CD14-positive monocyte (primary cell): ENCODE measurements at regions not wholly inside any gene's neighbourhood (a gene's known extent, or its start where the extent isn't known, plus 50 kb on each side); places are given as distances from the start of the nearest gene placed in this dataset.

ENCODE experiments used
- DNase-seq, 3 donors: peaks; one replicate each; pipeline ENCODE4 v3.0.0-alpha.2; 2011 to 2022
- H2AFZ ChIP-seq: 2 replicates; pipeline ENCODE4 v1.6.0; 2012; ENCODE audit warnings: mild to moderate bottlenecking, low read depth, low read length, inconsistent platforms; ENCODE audit not compliant: insufficient read depth, poor library complexity, severe bottlenecking
- H3K27ac ChIP-seq, 2 donors: 1 replicate in 1 of 2; 2 replicates in 1 of 2; pipeline ENCODE4 v1.5.1; 2012 to 2013; ENCODE audit warnings: low read length in 2 of 2, control low read depth in 1 of 2, inconsistent platforms in 1 of 2, low read depth in 1 of 2, mild to moderate bottlenecking in 1 of 2
- H3K27me3 ChIP-seq, 2 donors: one replicate each; pipeline versions ENCODE4 v1.6.0 to v1.6.1; 2011 to 2013; ENCODE audit warnings: low read length in 2 of 2; ENCODE audit not compliant: control insufficient read depth in 2 of 2, insufficient read depth in 2 of 2
- H3K36me3 ChIP-seq, 2 donors: replicated peaks in 1 of 2; 1 replicate in 1 of 2; 2 replicates in 1 of 2; pipeline versions ENCODE4 v1.5.1 to v1.6.1; 2012 to 2013; ENCODE audit warnings: low read length in 2 of 2, control low read depth in 1 of 2, inconsistent platforms in 1 of 2, mild to moderate bottlenecking in 1 of 2; ENCODE audit not compliant: insufficient read depth in 2 of 2, control insufficient read depth in 1 of 2
- H3K4me1 ChIP-seq, 2 donors: 1 replicate in 1 of 2; 2 replicates in 1 of 2; pipeline versions ENCODE4 v1.5.1 to v1.6.1; 2012 to 2013; ENCODE audit warnings: low read length in 2 of 2, control low read depth in 1 of 2, inconsistent platforms in 1 of 2, mild to moderate bottlenecking in 1 of 2, moderate library complexity in 1 of 2; ENCODE audit not compliant: insufficient read depth in 2 of 2, control insufficient read depth in 1 of 2
- H3K4me2 ChIP-seq: replicated peaks from 2 replicates; pipeline ENCODE3; 2012; ENCODE audit warnings: low read length, moderate library complexity, mild to moderate bottlenecking; ENCODE audit not compliant: poor library complexity, severe bottlenecking; ENCODE audit errors: extremely low read depth
- H3K4me3 ChIP-seq, 3 experiments: fragments of 200-600 bp in 1 of 3; sonication (generic) in 1 of 3; replicated peaks in 1 of 3; 1 replicate in 2 of 3; 2 replicates in 1 of 3; pipeline ENCODE4 v1.5.1; 2011 to 2013; ENCODE audit warnings: low read length in 3 of 3, mild to moderate bottlenecking in 3 of 3, control low read depth in 2 of 3, low read depth in 2 of 3, inconsistent platforms in 1 of 3, moderate library complexity in 1 of 3
- H3K79me2 ChIP-seq: 2 replicates; pipeline ENCODE4 v1.6.0; 2012; ENCODE audit warnings: mild to moderate bottlenecking, control low read depth, inconsistent platforms, low read length, moderate library complexity; ENCODE audit not compliant: insufficient read depth
- H3K9ac ChIP-seq: 2 replicates; pipeline ENCODE4 v1.6.0; 2017; ENCODE audit warnings: low read length, mild to moderate bottlenecking; ENCODE audit not compliant: insufficient read depth, poor library complexity, severe bottlenecking
- H3K9me3 ChIP-seq, 2 donors: replicated peaks in 1 of 2; 1 replicate in 1 of 2; 2 replicates in 1 of 2; pipeline versions ENCODE4 v1.5.1 to v1.6.1; 2012 to 2013; ENCODE audit warnings: low read length in 2 of 2, control low read depth in 1 of 2; ENCODE audit not compliant: control insufficient read depth in 1 of 2, insufficient read depth in 1 of 2
- H4K20me1 ChIP-seq: 2 replicates; pipeline ENCODE4 v1.6.0; 2012; ENCODE audit warnings: mild to moderate bottlenecking, low read length, control low read depth, moderate library complexity; ENCODE audit not compliant: insufficient read depth
- H3K27ac Mint-ChIP-seq, 7 donors: one replicate each; pipeline ENCODE4 v1.8.0; 2020; ENCODE audit warnings: mild to moderate bottlenecking in 7 of 7, mixed read lengths in 7 of 7, moderate library complexity in 6 of 7, inconsistent platforms in 2 of 7
- H3K27me3 Mint-ChIP-seq, 3 donors: one replicate each; pipeline ENCODE4 v1.8.0; 2021 to 2022; ENCODE audit warnings: low read depth in 3 of 3, mild to moderate bottlenecking in 3 of 3, mixed read lengths in 3 of 3, moderate library complexity in 3 of 3, inconsistent platforms in 1 of 3
- H3K36me3 Mint-ChIP-seq, 2 donors: one replicate each; pipeline ENCODE4 v1.8.0; 2020; ENCODE audit warnings: mixed read lengths in 2 of 2, inconsistent platforms in 1 of 2, mild to moderate bottlenecking in 1 of 2
- H3K4me1 Mint-ChIP-seq: one replicate; pipeline ENCODE4 v1.8.0; 2020; ENCODE audit warnings: mild to moderate bottlenecking, mixed read lengths
- H3K4me3 Mint-ChIP-seq, 2 donors: one replicate each; pipeline ENCODE4 v1.8.0; 2020; ENCODE audit warnings: mild to moderate bottlenecking in 2 of 2, mixed read lengths in 2 of 2, moderate library complexity in 1 of 2
- H3K9me3 Mint-ChIP-seq, 7 donors: one replicate each; pipeline ENCODE4 v1.8.0; 2020 to 2022; ENCODE audit warnings: mixed read lengths in 7 of 7, mild to moderate bottlenecking in 6 of 7, moderate library complexity in 6 of 7, inconsistent platforms in 2 of 7
- CTCF ChIP-seq: fragments of 200-600 bp; IDR thresholded peaks from one replicate; pipeline ENCODE4 v1.8.0; 2022; ENCODE audit warnings: antibody characterized with exemption, mild to moderate bottlenecking
- WGBS: methylation state at CpG from one replicate; pipeline ENCODE4 v1.1.5; 2013; ENCODE audit warnings: missing lambda C conversion rate; ENCODE audit not compliant: insufficient coverage; 5-methylcytosine and 5-hydroxymethylcytosine counted together
- intact Hi-C, 2 donors: fragments of 100-400 bp; cut with micrococcal nuclease; formaldehyde crosslinking; loops; one replicate each; pipeline versions ENCODE4 v1.15.0 to v1.15.1; 2023

DNA sequence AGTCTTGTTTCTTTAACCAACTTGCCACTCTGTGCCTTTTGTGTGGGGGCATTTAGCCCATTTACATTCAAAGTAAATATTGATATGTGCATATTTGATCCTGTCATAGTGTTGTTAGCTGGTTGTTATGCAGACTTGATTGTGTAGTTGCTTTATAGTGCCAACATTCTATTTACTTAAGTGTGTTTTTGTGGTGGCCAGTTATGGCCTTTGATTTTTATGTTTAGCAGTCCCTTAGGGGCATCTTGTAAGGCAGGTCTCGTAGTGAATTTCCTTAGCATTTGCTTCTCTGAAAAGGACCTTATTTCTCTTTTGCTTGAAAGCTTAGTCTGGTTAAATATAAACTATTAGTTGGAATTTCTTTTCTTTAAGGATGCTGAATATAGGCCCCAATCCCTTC, 282.8 kb upstream of the NECTIN3 start:
- H3K9ac ChIP-seq = no peak overlapping the region
- no peaks in the 10 kb centered on the region for H3K27me3 ChIP-seq
- no peak overlapping the region for H3K4me2 ChIP-seq
- H3K36me3 ChIP-seq = no peaks in the 10 kb centered on the region
- H3K79me2 ChIP-seq = no peaks in the 10 kb centered on the region
- H3K4me3 Mint-ChIP-seq = no peak overlapping the region
- intact Hi-C loops = no loop called here
- H3K4me3 ChIP-seq = no peak overlapping the region
- no peak for DNase-seq
- H3K27ac Mint-ChIP-seq = no peak overlapping the region
- WGBS = no CpG with 5 or more reads among the region's 1 CpG
- peaks cover 0 to 2% of the 10 kb centered on the region in 2 donors for H3K9me3 ChIP-seq
- H3K27me3 Mint-ChIP-seq = no peaks in the 10 kb centered on the region
- H4K20me1 ChIP-seq = no peaks in the 10 kb centered on the region
- H2AFZ ChIP-seq = no peak overlapping the region
- H3K36me3 Mint-ChIP-seq = no peaks in the 10 kb centered on the region
- peaks cover 0 to 2% (median 1%) of the 10 kb centered on the region in 7 donors for H3K9me3 Mint-ChIP-seq
- TF ChIP-seq CTCF = no peak
- no peaks in the 10 kb centered on the region for H3K4me1 Mint-ChIP-seq
- H3K4me1 ChIP-seq = no peaks in the 10 kb centered on the region
- no peak overlapping the region for H3K27ac ChIP-seq

DNA sequence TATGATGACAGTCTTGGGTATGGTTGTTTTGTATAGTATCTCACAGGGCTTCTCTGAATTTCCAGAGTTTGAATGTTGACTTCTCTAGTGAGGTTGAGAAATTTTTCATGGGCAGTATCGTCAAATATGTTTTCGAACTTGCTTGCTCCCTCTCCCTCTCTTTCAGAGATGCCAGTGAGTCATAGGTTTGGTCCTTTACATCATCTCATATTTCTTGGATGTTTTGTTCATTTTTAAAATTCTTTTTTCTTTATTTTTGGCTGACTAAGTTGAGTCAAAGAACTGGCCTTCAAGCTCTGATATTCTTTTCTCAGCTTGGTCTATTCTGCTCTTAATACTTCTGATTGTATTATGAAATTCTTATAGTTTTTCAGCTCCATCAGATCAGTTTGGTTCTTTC, 282.3 kb upstream of the NECTIN3 start:
- H3K27me3 ChIP-seq = no peaks in the 10 kb centered on the region
- Mint-ChIP-seq H3K9me3 (peaks cover 0 to 2% (median 1%) of the 10 kb centered on the region in 7 donors), H3K4me1 (no peaks in the 10 kb centered on the region), H3K36me3 (no peaks in the 10 kb centered on the region), H3K4me3 (no peak overlapping the region), H3K27ac (no peak overlapping the region), H3K27me3 (no peaks in the 10 kb centered on the region)
- intact Hi-C loops = no loop called here
- H3K79me2 ChIP-seq = no peaks in the 10 kb centered on the region
- H3K27ac ChIP-seq = no peak overlapping the region
- no peak overlapping the region for H3K4me2 ChIP-seq
- no peaks in the 10 kb centered on the region for H3K4me1 ChIP-seq
- H3K9ac ChIP-seq = no peak overlapping the region
- H4K20me1 ChIP-seq = no peaks in the 10 kb centered on the region
- no peak for TF ChIP-seq CTCF
- no peaks in the 10 kb centered on the region for H3K36me3 ChIP-seq
- no CpG with 5 or more reads among the region's 2 CpGs for WGBS
- DNase-seq = no peak
- no peak overlapping the region for H2AFZ ChIP-seq
- H3K4me3 ChIP-seq = no peak overlapping the region
- H3K9me3 ChIP-seq = no peaks in the 10 kb centered on the region
